HUES48 (cell line): ENCODE measurements at regions not wholly inside any gene's neighbourhood (a gene's known extent, or its start where the extent isn't known, plus 50 kb on each side); places are given as distances from the start of the nearest gene placed in this dataset.
"Not testable (repeated sequence)": the region's sequence is repeated elsewhere in the genome, so short reads cannot be mapped to it uniquely, and the experiment has no call there.

Source experiments
- H3K27ac ChIP-seq: one replicate; pipeline ENCODE4 v1.7.0; 2013; ENCODE audit warnings: low read depth, low read length, inconsistent platforms
- H3K27me3 ChIP-seq: 2 replicates; pipeline ENCODE4 v1.6.1; 2013; ENCODE audit warnings: mild to moderate bottlenecking, low read length; ENCODE audit not compliant: control insufficient read depth, insufficient read depth
- H3K36me3 ChIP-seq: 2 replicates; pipeline ENCODE4 v1.6.1; 2013; ENCODE audit warnings: low read length; ENCODE audit not compliant: control insufficient read depth, insufficient read depth
- H3K4me1 ChIP-seq: 2 replicates; pipeline ENCODE4 v1.6.1; 2013; ENCODE audit warnings: mild to moderate bottlenecking, low read length; ENCODE audit not compliant: control insufficient read depth, insufficient read depth
- H3K4me3 ChIP-seq: 2 replicates; pipeline ENCODE4 v1.5.1; 2013; ENCODE audit warnings: mild to moderate bottlenecking, low read depth, low read length
- H3K9ac ChIP-seq: 2 replicates; pipeline ENCODE4 v1.6.1; 2013; ENCODE audit warnings: mild to moderate bottlenecking, low read depth, low read length, moderate library complexity
- H3K9me3 ChIP-seq: 2 replicates; pipeline ENCODE4 v1.6.1; 2013; ENCODE audit warnings: low read length; ENCODE audit not compliant: control insufficient read depth, insufficient read depth

DNA sequence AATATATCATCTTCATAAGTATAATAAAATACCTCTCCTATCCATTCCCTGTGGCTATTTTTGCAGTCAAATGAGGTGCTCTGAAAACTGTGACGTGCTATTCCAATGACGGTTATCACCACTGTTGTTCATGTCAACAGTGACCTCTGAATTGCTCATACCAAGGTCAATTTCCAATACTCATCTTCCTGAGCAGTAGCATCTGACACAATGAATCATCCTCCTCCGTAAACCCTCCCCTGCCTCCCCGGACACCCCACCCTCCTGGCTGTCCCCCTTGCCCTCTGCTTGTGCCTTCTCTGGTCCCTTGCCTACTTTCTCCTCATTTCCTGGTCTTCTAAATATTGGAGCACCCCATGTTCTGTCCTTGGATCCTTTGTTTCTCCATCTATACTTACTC is 77.7 kb upstream of the SLC22A23 start:
- Histone ChIP-seq H3K27me3 (no peaks in the 10 kb centered on the region), H3K36me3 (no peaks in the 10 kb centered on the region), H3K9me3 (no peaks in the 10 kb centered on the region), H3K27ac (no peak overlapping the region), H3K4me3 (no peak overlapping the region), H3K9ac (no peak overlapping the region), H3K4me1 (no peaks in the 10 kb centered on the region)

DNA sequence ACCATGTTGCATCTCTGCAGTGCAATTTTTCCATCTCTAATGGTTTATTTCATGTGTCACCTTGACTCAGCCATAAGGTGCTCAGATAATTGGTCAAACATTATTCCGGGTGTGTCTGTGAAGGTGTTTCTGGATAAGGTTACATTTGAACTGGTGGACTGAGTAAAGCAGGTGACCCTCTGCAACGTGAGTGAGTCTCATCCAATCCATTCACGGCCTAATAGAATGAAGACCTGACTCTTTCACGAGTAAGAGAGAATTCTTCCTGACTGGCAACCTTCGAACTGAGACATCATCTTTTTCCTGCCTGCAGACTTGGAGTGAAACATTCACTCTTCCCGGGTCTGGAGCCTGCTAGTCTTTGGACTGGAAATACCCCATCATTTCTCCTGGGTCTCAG is 77.1 kb upstream of the SLC22A23 start:
- H3K36me3 ChIP-seq: no peaks in the 10 kb centered on the region
- no peaks in the 10 kb centered on the region for H3K9me3 ChIP-seq
- H3K4me3 ChIP-seq: no peak overlapping the region
- no peak overlapping the region for H3K9ac ChIP-seq
- H3K4me1 ChIP-seq: no peaks in the 10 kb centered on the region
- no peak overlapping the region for H3K27ac ChIP-seq
- H3K27me3 ChIP-seq: no peaks in the 10 kb centered on the region

DNA sequence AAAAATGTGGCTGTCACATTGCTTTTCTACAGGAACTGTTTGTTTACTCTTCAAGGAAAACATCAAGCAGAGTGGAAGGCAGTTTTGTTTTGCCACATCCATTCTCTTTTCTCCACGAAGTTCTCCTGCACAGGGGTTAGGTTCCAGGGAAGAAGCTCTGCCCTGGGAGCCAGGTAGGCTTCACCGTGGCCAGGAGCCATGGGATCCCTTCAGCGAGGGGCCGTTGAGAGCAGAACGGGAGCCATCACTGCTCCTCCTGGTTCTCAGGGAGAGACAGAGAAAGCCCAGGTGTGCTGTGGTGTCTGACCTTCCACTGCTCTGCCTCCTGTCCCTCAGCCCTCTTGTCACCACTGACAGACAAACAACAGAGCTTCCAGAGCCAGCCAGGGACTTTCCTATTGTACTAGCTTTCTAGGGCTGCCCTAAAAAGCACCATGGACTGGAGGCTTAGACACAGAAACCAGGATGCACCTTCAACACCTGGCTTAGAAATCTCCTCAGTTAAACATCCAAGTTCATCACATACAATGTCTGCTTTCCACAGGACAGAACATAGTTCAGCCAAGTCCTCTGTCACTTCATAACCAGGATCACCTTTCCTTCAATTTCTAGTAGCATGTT is 75.6 kb upstream of the SLC22A23 start:
- Histone ChIP-seq H3K4me1 (no peaks in the 10 kb centered on the region), H3K9me3 (no peaks in the 10 kb centered on the region), H3K27me3 (no peaks in the 10 kb centered on the region)

DNA sequence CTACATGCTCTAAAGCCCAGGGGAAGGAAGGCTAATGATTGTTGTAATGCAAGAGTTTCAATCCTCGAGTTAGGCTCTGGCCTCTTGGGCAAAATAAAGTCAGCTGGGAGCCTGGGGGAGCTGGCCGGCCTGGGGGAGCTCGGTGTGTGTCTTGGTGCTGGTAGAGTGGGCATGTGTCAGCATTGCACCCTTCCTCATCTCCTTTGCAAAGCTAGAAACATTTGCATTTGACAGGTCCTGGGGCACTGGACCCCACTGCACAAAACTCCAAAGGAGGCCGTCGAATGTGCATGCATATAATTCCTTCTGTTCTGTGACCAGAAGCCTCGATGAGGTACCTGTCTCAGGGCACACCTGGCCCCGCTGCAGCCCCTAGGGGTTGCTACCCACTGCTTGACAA is 74.6 kb upstream of the SLC22A23 start:
- no peaks in the 10 kb centered on the region for H3K9me3 ChIP-seq
- no peaks in the 10 kb centered on the region for H3K36me3 ChIP-seq
- peaks cover 4% of the 10 kb centered on the region; the same call in 1 of the 2 replicates for H3K4me1 ChIP-seq
- no peak overlapping the region for H3K4me3 ChIP-seq
- no peak overlapping the region for H3K9ac ChIP-seq
- H3K27me3 ChIP-seq: no peaks in the 10 kb centered on the region
- no peak overlapping the region for H3K27ac ChIP-seq

More for the DNA sequence above, 75.6 kb upstream of the SLC22A23 start:
- Histone ChIP-seq H3K9ac (no peak overlapping the region), H3K27ac (no peak overlapping the region), H3K36me3 (no peaks in the 10 kb centered on the region), H3K4me3 (no peak overlapping the region)

DNA sequence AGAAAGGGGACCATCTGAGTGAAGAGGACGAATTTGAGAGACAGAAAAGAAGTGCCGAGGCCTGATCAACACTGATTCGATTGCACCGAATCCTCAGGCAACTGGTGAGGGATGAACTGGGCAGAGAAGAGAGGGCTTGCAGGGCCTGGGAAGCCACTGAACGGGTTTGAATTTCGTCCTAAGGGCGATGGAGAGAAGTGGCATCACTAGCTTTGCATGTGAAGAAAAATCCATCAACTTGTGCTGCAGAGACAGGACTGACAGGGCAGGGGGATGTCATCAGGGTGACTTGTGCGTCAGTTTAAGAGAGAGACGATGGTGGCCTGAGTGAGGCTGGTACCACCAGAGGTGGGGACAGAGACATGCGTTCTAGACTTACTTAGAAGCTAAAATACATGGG is 73.7 kb upstream of the SLC22A23 start:
- Histone ChIP-seq H3K4me3 (no peak overlapping the region), H3K4me1 (peaks cover 7% of the 10 kb centered on the region; the same call in 1 of the 2 replicates), H3K9ac (no peak overlapping the region), H3K27ac (no peak overlapping the region), H3K27me3 (no peaks in the 10 kb centered on the region), H3K36me3 (no peaks in the 10 kb centered on the region), H3K9me3 (no peaks in the 10 kb centered on the region)

DNA sequence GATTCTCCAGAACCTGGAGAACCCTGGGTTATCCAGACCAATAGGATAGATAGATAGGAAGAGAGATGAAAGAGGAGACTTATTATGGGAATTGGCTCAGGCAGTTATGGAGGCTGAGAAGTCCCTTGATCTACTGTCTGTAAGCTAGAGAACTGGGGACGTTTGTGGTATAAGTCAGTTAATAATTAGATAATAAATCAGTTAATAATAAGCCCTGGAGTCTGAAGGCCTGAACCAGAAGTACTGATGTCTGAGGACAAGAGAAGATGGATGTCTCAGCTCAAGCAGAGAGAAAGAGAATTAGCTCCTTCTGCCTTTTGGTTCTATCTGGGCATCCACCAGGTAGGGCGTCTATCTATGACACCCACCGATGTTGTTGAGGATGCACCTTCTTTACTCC is 72.9 kb upstream of the SLC22A23 start:
- Histone ChIP-seq H3K9ac (no peak overlapping the region), H3K4me3 (no peak overlapping the region), H3K27me3 (no peaks in the 10 kb centered on the region), H3K27ac (no peak overlapping the region), H3K9me3 (no peaks in the 10 kb centered on the region), H3K4me1 (peaks cover 7% of the 10 kb centered on the region; the same call in 1 of the 2 replicates), H3K36me3 (no peaks in the 10 kb centered on the region)

DNA sequence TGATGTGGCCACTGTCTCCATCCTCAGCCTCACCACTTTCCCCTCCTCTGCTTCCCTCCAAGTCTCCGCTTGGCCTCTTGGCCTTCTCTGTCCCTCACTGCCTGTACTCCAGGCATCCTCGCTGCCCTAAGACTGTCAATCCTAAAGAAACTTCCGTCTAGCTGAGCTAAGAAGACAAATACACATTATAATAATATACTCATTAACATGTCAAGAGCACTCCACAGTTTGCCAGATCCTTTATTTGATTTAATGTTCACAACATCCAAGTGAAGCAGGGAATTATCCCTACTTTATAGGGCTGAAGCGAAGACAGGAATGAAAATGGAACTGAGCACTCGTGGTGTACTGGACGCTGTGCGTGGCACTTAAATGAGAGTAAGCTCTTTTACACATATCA is 72.4 kb upstream of the SLC22A23 start:
- Histone ChIP-seq H3K4me1 (peaks cover 7% of the 10 kb centered on the region; the same call in 1 of the 2 replicates), H3K4me3 (no peak overlapping the region), H3K9me3 (no peaks in the 10 kb centered on the region), H3K36me3 (no peaks in the 10 kb centered on the region), H3K27me3 (no peaks in the 10 kb centered on the region), H3K9ac (no peak overlapping the region), H3K27ac (no peak overlapping the region)

DNA sequence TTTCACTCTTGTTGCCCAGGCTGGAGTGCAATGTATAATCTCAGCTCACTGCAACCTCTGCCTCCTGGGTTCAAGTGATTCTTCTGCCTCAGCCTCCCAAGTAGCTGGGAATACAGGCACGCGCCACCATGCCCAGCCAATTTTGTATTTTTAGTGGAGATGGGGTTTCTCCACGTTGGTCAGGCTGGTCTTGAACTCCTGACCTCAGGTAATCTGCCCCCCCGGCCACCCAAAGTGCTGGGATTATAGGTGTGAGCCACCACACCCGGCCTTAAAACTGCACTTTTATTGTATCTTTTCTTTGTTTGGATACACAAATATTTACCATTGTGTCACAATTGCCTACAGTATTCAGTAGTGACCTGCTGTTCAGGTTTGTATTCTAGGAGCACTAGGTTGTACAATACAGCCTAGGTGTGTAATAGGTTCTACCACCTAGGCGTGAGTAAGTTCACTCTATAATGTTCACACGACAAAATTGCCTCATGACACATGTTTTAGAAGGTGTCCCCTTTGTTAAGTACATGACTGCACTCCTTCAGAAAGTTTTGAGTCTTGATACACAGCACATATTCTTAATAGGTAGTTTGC is 71.3 kb upstream of the SLC22A23 start:
- H3K27me3 ChIP-seq, H3K36me3 ChIP-seq, H3K4me1 ChIP-seq, H3K9me3 ChIP-seq, H3K4me3 ChIP-seq, H3K27ac ChIP-seq, H3K9ac ChIP-seq: not testable (repeated sequence)

DNA sequence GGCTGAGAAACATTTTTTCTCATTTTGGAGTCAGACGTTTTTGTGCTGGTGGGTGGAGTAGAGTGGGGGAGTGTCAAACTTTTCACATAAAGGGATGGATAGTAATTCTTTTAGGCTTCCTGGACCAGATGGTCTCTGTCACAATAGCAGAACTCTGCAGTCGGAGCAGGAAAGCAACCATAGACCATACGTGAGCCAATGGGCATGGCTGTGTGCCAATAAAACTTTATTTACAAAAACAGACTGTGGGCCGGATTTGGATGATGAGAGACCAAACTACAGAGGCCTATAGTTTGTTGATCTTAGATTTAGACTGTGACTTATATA is 70.8 kb upstream of the SLC22A23 start:
- no peak overlapping the region for H3K9ac ChIP-seq
- H3K36me3 ChIP-seq: no peaks in the 10 kb centered on the region
- H3K27ac ChIP-seq: no peak overlapping the region
- H3K9me3 ChIP-seq: no peaks in the 10 kb centered on the region
- no peak overlapping the region for H3K4me3 ChIP-seq
- H3K27me3 ChIP-seq: no peaks in the 10 kb centered on the region
- peaks cover 7% of the 10 kb centered on the region; the same call in 1 of the 2 replicates for H3K4me1 ChIP-seq

DNA sequence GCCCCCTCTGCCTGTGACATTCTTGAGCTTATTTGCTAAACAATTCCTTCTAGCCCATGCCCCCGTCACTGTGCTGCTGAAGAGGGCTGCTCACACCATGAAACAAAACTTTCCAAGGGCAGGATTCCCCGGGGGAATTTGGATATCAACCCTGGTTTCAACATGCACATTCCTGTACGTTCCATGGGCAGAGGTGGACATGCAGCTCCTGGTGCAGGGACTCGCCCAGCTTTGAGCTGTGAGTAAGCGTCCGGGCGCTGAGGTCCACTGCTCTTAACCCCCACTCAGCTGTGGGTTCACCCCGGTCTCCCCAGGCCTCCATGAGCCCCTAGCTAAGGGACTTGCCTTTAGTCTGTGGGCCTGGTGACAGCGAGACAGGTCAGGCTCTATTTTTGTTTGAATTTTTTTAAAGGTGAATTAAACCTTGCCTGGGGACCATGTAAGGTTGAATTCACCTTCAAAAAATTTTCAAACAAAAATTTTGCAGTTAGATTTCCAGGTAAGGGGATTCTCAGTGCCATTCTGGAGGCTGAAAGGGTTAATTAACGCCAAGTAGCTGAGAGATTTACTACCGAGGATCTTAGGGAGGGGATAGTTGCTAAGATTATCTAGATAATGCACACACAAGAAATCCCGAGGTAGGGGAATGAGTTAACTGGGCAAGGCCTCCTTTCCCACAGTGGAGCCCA is 70.3 kb upstream of the SLC22A23 start:
- Histone ChIP-seq H3K36me3 (no peaks in the 10 kb centered on the region), H3K9me3 (no peaks in the 10 kb centered on the region), H3K27me3 (no peaks in the 10 kb centered on the region), H3K27ac (no peak overlapping the region), H3K9ac (no peak overlapping the region), H3K4me3 (no peak overlapping the region), H3K4me1 (peaks cover 7% of the 10 kb centered on the region; the same call in 1 of the 2 replicates)

DNA sequence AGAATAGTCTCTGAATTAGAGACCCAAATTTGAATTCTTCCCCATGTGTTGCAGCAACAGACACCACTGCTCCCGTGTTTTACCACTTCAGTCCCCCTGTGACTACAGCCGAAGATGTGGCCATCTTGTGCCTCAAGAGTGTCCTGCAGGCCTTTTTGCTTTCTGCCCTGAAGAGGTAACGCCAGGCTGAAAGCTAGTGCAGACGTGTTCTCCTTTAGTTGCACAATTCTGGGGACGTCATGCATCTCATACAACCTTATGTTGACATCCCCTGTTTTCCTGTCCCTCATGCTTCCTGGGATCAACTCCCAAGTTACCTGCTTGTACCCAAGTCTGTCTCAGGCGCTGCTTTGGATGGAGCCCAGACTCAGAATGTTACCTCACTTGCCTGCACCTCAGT is 69.1 kb upstream of the SLC22A23 start:
- Histone ChIP-seq H3K27ac (no peak overlapping the region), H3K36me3 (no peaks in the 10 kb centered on the region), H3K9ac (no peak overlapping the region), H3K4me3 (no peak overlapping the region), H3K9me3 (no peaks in the 10 kb centered on the region), H3K27me3 (no peaks in the 10 kb centered on the region), H3K4me1 (peaks cover 7% of the 10 kb centered on the region; the same call in 1 of the 2 replicates)
